ENCODE measurements at regions not wholly inside any gene's neighbourhood (a gene's known extent, or its start where the extent isn't known, plus 50 kb on each side); places are given as distances from the start of the nearest gene placed in this dataset.

- no peak for DNase-seq (ENCODE audit: low spot score)
These were observed 825.9 kb upstream of the GRAMD2B start for GRCh38 chr5:125597338-125597737.

- no peak for DNase-seq (ENCODE audit: low spot score)
These were observed 822.6 kb upstream of the GRAMD2B start for GRCh38 chr5:125600559-125600958.

GRCh38 chr5:125602184-125602583 lies 821.0 kb upstream of the GRAMD2B start:
- DNase-seq (ENCODE audit: low spot score): no peak

GRCh38 chr5:125603321-125603720 lies 819.9 kb upstream of the GRAMD2B start:
- DNase-seq (ENCODE audit: low spot score): no peak

GRCh38 chr5:125604104-125604503 lies 819.1 kb upstream of the GRAMD2B start:
- no peak for DNase-seq (ENCODE audit: low spot score)

GRCh38 chr5:125607018-125607417 lies 816.2 kb upstream of the GRAMD2B start:
- DNase-seq (ENCODE audit: low spot score): peak; percentile 57

- no peak for DNase-seq (ENCODE audit: low spot score)
These were observed 814.2 kb upstream of the GRAMD2B start for GRCh38 chr5:125609011-125609410.

- no peak for DNase-seq (ENCODE audit: low spot score)
These were observed 812.3 kb upstream of the GRAMD2B start for GRCh38 chr5:125610892-125611291.

GRCh38 chr5:125611541-125611940 lies 811.7 kb upstream of the GRAMD2B start:
- no peak for DNase-seq (ENCODE audit: low spot score)

- no peak for DNase-seq (ENCODE audit: low spot score)
These were observed 811.0 kb upstream of the GRAMD2B start for GRCh38 chr5:125612181-125612721.

- no peak for DNase-seq (ENCODE audit: low spot score)
These were observed 810.4 kb upstream of the GRAMD2B start for GRCh38 chr5:125612776-125613175.

GRCh38 chr5:125630237-125630636 lies 793.0 kb upstream of the GRAMD2B start:
- no peak for DNase-seq (ENCODE audit: low spot score)

GRCh38 chr5:125633523-125633922 lies 789.7 kb upstream of the GRAMD2B start:
- no peak for DNase-seq (ENCODE audit: low spot score)

- DNase-seq (ENCODE audit: low spot score): no peak
These were observed 788.9 kb upstream of the GRAMD2B start for GRCh38 chr5:125634216-125634835.

GRCh38 chr5:125639858-125640257 lies 783.4 kb upstream of the GRAMD2B start:
- DNase-seq (ENCODE audit: low spot score): no peak

- no peak for DNase-seq (ENCODE audit: low spot score)
These were observed 770.4 kb upstream of the GRAMD2B start for GRCh38 chr5:125652761-125653160.

GRCh38 chr5:125654392-125654791 lies 768.8 kb upstream of the GRAMD2B start:
- DNase-seq (ENCODE audit: low spot score): no peak

- DNase-seq (ENCODE audit: low spot score): no peak
These were observed 768.1 kb upstream of the GRAMD2B start for GRCh38 chr5:125655156-125655555.

- DNase-seq (ENCODE audit: low spot score): no peak
These were observed 765.3 kb upstream of the GRAMD2B start for GRCh38 chr5:125657936-125658335.

GRCh38 chr5:125659316-125660023 lies 763.7 kb upstream of the GRAMD2B start:
- peak; percentile 53 for DNase-seq (ENCODE audit: low spot score)

GRCh38 chr5:125660231-125660895 lies 762.8 kb upstream of the GRAMD2B start:
- DNase-seq (ENCODE audit: low spot score): no peak

GRCh38 chr5:125661584-125661983 lies 761.6 kb upstream of the GRAMD2B start:
- no peak for DNase-seq (ENCODE audit: low spot score)

GRCh38 chr5:125668884-125669283 lies 754.3 kb upstream of the GRAMD2B start:
- no peak for DNase-seq (ENCODE audit: low spot score)

All from umbilical cord (tissue), 1 donor.